ENCODE measurements at regions not wholly inside any gene's neighbourhood (a gene's known extent, or its start where the extent isn't known, plus 50 kb on each side); places are given as distances from the start of the nearest gene placed in this dataset.

GRCh38 chr2:113822087-113822815 lies 65.8 kb upstream of the SLC35F5 start (continued):
- no peak for TF ChIP-seq MTA1 (IDR thresholded peaks at IDR 0.05; ENCODE audit: borderline replicate concordance)
- no peak for TF ChIP-seq ZNF318 (IDR thresholded peaks at IDR 0.05; ENCODE audit: borderline replicate concordance in 1 of 2, low read depth in 1 of 2)
- TF ChIP-seq BHLHE40 (IDR thresholded peaks at IDR 0.05; ENCODE audit: low read length): peak; percentile 70; the same call in 1 of the 2 replicates
- no peak for TF ChIP-seq NFYB (IDR thresholded peaks at IDR 0.05; ENCODE audit: extremely low read depth, insufficient read length)
- no peak for TF ChIP-seq E2F8 (IDR thresholded peaks at IDR 0.05; ENCODE audit: low read depth, partially characterized antibody)
- no peak for TF ChIP-seq SMAD1 (IDR thresholded peaks at IDR 0.05; ENCODE audit: low read depth, low read length, partially characterized antibody)
- no peak for TF ChIP-seq LEF1 (IDR thresholded peaks at IDR 0.05)
- no peak for TF ChIP-seq POLR2H (tag; IDR thresholded peaks at IDR 0.05; ENCODE audit: low read depth)
- TF ChIP-seq ZNF512 (tag; IDR thresholded peaks at IDR 0.05): no peak
- no peak for TF ChIP-seq ZFP91 (CRISPR knock-in tag; IDR thresholded peaks at IDR 0.05)
- peak in 1 of 2 experiments; percentile 53; a peak in 1 of 4 replicates for TF ChIP-seq RCOR1 (IDR thresholded peaks at IDR 0.05; ENCODE audit: borderline replicate concordance in 1 of 2, low read depth in 2 of 2, low read length in 2 of 2)
